Gastroesophageal sphincter (tissue), 3 donors: ENCODE measurements at regions not wholly inside any gene's neighbourhood (a gene's known extent, or its start where the extent isn't known, plus 50 kb on each side); places are given as distances from the start of the nearest gene placed in this dataset.

Experiments used
- POLR2A ChIP-seq, 2 donors: fragments of 450-650 bp; IDR thresholded peaks; one replicate each; pipeline ENCODE4 v1.6.1; 2017; ENCODE audit warnings: antibody characterized with exemption in 2 of 2, mild to moderate bottlenecking in 2 of 2, moderate library complexity in 1 of 2
- POLR2AphosphoS5 ChIP-seq: sonication (generic); formaldehyde crosslinking; IDR thresholded peaks from one replicate; pipeline ENCODE4 v1.6.1; 2017; ENCODE audit warnings: antibody characterized with exemption
- TF ChIP-seq, protein P1 (sequence below), 4 experiments: fragments of 200-600 bp in 2 of 4; fragments of 450-650 bp in 2 of 4; sonication (generic) in 1 of 4; IDR thresholded peaks; one replicate each; pipeline ENCODE4 v1.5.1; 2017 to 2019; ENCODE audit warnings: antibody characterized with exemption in 4 of 4, mild to moderate bottlenecking in 2 of 4, moderate library complexity in 2 of 4

GRCh38 chr11:29481738-29482137 lies 535.1 kb downstream of the KCNA4 start:
- TF ChIP-seq, protein P1, sequence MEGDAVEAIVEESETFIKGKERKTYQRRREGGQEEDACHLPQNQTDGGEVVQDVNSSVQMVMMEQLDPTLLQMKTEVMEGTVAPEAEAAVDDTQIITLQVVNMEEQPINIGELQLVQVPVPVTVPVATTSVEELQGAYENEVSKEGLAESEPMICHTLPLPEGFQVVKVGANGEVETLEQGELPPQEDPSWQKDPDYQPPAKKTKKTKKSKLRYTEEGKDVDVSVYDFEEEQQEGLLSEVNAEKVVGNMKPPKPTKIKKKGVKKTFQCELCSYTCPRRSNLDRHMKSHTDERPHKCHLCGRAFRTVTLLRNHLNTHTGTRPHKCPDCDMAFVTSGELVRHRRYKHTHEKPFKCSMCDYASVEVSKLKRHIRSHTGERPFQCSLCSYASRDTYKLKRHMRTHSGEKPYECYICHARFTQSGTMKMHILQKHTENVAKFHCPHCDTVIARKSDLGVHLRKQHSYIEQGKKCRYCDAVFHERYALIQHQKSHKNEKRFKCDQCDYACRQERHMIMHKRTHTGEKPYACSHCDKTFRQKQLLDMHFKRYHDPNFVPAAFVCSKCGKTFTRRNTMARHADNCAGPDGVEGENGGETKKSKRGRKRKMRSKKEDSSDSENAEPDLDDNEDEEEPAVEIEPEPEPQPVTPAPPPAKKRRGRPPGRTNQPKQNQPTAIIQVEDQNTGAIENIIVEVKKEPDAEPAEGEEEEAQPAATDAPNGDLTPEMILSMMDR (IDR thresholded peaks at IDR 0.05) = no peak
- TF ChIP-seq POLR2A (IDR thresholded peaks at IDR 0.05) (no peak), POLR2AphosphoS5 (no peak)
